Kidney (tissue), 13 donors: ENCODE measurements at regions not wholly inside any gene's neighbourhood (a gene's known extent, or its start where the extent isn't known, plus 50 kb on each side); places are given as distances from the start of the nearest gene placed in this dataset.

ENCODE experiments used
- DNase-seq, 5 donors: peaks; one replicate each; pipeline ENCODE4 v3.0.0-alpha.2; 2013 to 2020
- FAIRE-seq: peaks from 2 replicates; lab custom pipeline; 2012; peaks lifted over from hg19 to GRCh38; lab: Jason Lieb, UNC
- H3K27ac ChIP-seq, 2 donors: one replicate each; pipeline ENCODE4 v1.7.0; 2013; ENCODE audit warnings: low read depth in 2 of 2, low read length in 2 of 2, inconsistent platforms in 1 of 2
- H3K27me3 ChIP-seq: one replicate; pipeline ENCODE4 v1.7.1; 2013; ENCODE audit warnings: low read length, inconsistent platforms; ENCODE audit not compliant: control insufficient read depth, insufficient read depth
- H3K36me3 ChIP-seq, 3 donors: one replicate each; pipeline versions ENCODE4 v1.7.0 to v1.7.1; 2013; ENCODE audit warnings: low read length in 3 of 3, control low read depth in 1 of 3, inconsistent platforms in 1 of 3; ENCODE audit not compliant: insufficient read depth in 3 of 3, control insufficient read depth in 2 of 3
- H3K4me1 ChIP-seq, 3 donors: one replicate each; pipeline versions ENCODE4 v1.7.0 to v1.7.1; 2013; ENCODE audit warnings: low read length in 3 of 3, inconsistent platforms in 1 of 3, low read depth in 1 of 3; ENCODE audit not compliant: control insufficient read depth in 2 of 3, insufficient read depth in 2 of 3
- H3K4me3 ChIP-seq, 3 donors: one replicate each; pipeline versions ENCODE4 v1.7.0 to v1.8.1; 2013; ENCODE audit warnings: low read length in 3 of 3, control low read depth in 1 of 3, inconsistent platforms in 1 of 3
- H3K9ac ChIP-seq, 3 donors: one replicate each; pipeline versions ENCODE4 v1.7.0 to v1.7.1; 2013; ENCODE audit warnings: low read length in 3 of 3, control low read depth in 1 of 3, inconsistent platforms in 1 of 3
- H3K9me3 ChIP-seq, 3 donors: one replicate each; pipeline versions ENCODE4 v1.7.0 to v1.7.1; 2013; ENCODE audit warnings: low read length in 3 of 3, control low read depth in 1 of 3, inconsistent platforms in 1 of 3; ENCODE audit not compliant: control insufficient read depth in 2 of 3, insufficient read depth in 1 of 3
- CTCF ChIP-seq: IDR thresholded peaks from 3 replicates; pipeline ENCODE4 v1.5.1; 2012; ENCODE audit warnings: mild to moderate bottlenecking, moderate library complexity, borderline replicate concordance; ENCODE audit not compliant: insufficient read depth; ENCODE audit errors: extremely low read depth
- intact Hi-C: fragments of 100-400 bp; cut with DNase I; formaldehyde crosslinking; loops from one replicate; pipeline ENCODE4 v1.11.1; 2022
- donor health status: control.
- donor health status: control.
- donor health status: control.
- donor health status: control.
- donor health status: control.
- donor health status: DM: yes; HTN: yes; CAD: no.
- donor health status: Normal renal cell carcinoma (clear cell type).

GRCh38 chr9:105178076-105178475, 66.4 kb upstream of the SLC44A1 start:
- no peak for DNase-seq
- Histone ChIP-seq H3K4me3 (no peak overlapping the region), H3K4me1 (no peaks in the 10 kb centered on the region), H3K27me3 (no peaks in the 10 kb centered on the region), H3K27ac (no peak overlapping the region), H3K9me3 (no peaks in the 10 kb centered on the region), H3K9ac (no peak overlapping the region), H3K36me3 (no peaks in the 10 kb centered on the region)
- FAIRE-seq: no peak
- no peak for TF ChIP-seq CTCF
- intact Hi-C loops: loop anchor here (10.0 kb wide), 1 partner anchor 237 kb away; no protein-coding TSS in a partner anchor

GRCh38 chr9:105187781-105188180, 56.7 kb upstream of the SLC44A1 start:
- Histone ChIP-seq H3K36me3 (no peaks in the 10 kb centered on the region), H3K4me1 (no peaks in the 10 kb centered on the region)

GRCh38 chr9:105188746-105189145, 55.7 kb upstream of the SLC44A1 start:
- no peaks in the 10 kb centered on the region for H3K27me3 ChIP-seq
- no peak overlapping the region for H3K9ac ChIP-seq
- H3K36me3 ChIP-seq: no peaks in the 10 kb centered on the region
- intact Hi-C loops: no loop called here
- no peaks in the 10 kb centered on the region for H3K9me3 ChIP-seq
- FAIRE-seq (no peak), DNase-seq (no peak)
- no peaks in the 10 kb centered on the region for H3K4me1 ChIP-seq
- no peak overlapping the region for H3K27ac ChIP-seq
- H3K4me3 ChIP-seq: no peak overlapping the region
- no peak for TF ChIP-seq CTCF

More at GRCh38 chr9:105187781-105188180, 56.7 kb upstream of the SLC44A1 start:
- TF ChIP-seq CTCF: no peak
- DNase-seq: no peak
- H3K27me3 ChIP-seq: no peaks in the 10 kb centered on the region
- H3K9me3 ChIP-seq: no peaks in the 10 kb centered on the region
- FAIRE-seq: no peak
- intact Hi-C loops: no loop called here
- H3K27ac ChIP-seq: no peak overlapping the region
- no peak overlapping the region for H3K4me3 ChIP-seq
- no peak overlapping the region for H3K9ac ChIP-seq

GRCh38 chr9:105191508-105192121, 52.8 kb upstream of the SLC44A1 start:
- no peak for TF ChIP-seq CTCF
- H3K36me3 ChIP-seq: no peaks in the 10 kb centered on the region
- DNase-seq: no peak
- H3K4me3 ChIP-seq: no peak overlapping the region
- intact Hi-C loops: no loop called here
- H3K4me1 ChIP-seq: no peaks in the 10 kb centered on the region
- no peaks in the 10 kb centered on the region for H3K9me3 ChIP-seq
- H3K27me3 ChIP-seq: no peaks in the 10 kb centered on the region
- no peak for FAIRE-seq
- H3K27ac ChIP-seq: no peak overlapping the region
- no peak overlapping the region for H3K9ac ChIP-seq
